UCSD-AML1 (cell line): ENCODE measurements at regions not wholly inside any gene's neighbourhood (a gene's known extent, or its start where the extent isn't known, plus 50 kb on each side); places are given as distances from the start of the nearest gene placed in this dataset.

Experiments
- DNase-seq: peaks from one replicate; lab custom pipeline; 2025; ENCODE audit not compliant: unreplicated experiment; lab: John Stamatoyannopoulos, UW

- no peak for DNase-seq
Measured at GRCh38 chr4:121526509-121526908, 145.7 kb upstream of the QRFPR start.

- DNase-seq = no peak
Measured at GRCh38 chr4:121519236-121519838, 138.5 kb upstream of the QRFPR start.

GRCh38 chr4:121517241-121517640, 136.4 kb upstream of the QRFPR start:
- no peak for DNase-seq

GRCh38 chr4:121514443-121514842, 133.6 kb upstream of the QRFPR start:
- no peak for DNase-seq

- DNase-seq = no peak
Measured at GRCh38 chr4:121510341-121510874, 129.6 kb upstream of the QRFPR start.

GRCh38 chr4:121485190-121485804, 104.5 kb upstream of the QRFPR start:
- DNase-seq = no peak

GRCh38 chr4:121484633-121485032, 103.8 kb upstream of the QRFPR start:
- peak; percentile 11 for DNase-seq

GRCh38 chr4:121479808-121480207, 99.0 kb upstream of the QRFPR start:
- no peak for DNase-seq

- DNase-seq = no peak
Measured at GRCh38 chr4:121477480-121477879, 96.7 kb upstream of the QRFPR start.

- no peak for DNase-seq
Measured at GRCh38 chr4:121477079-121477478, 96.3 kb upstream of the QRFPR start.

- no peak for DNase-seq
Measured at GRCh38 chr4:121472937-121473721, 92.3 kb upstream of the QRFPR start.

GRCh38 chr4:121464854-121465253, 84.0 kb upstream of the QRFPR start:
- DNase-seq = no peak

- DNase-seq = no peak
Measured at GRCh38 chr4:121462660-121463261, 81.9 kb upstream of the QRFPR start.

GRCh38 chr4:121459026-121459425, 78.2 kb upstream of the QRFPR start:
- no peak for DNase-seq

- no peak for DNase-seq
Measured at GRCh38 chr4:121457278-121457875, 76.6 kb upstream of the QRFPR start.

GRCh38 chr4:121455285-121455684, 74.5 kb upstream of the QRFPR start:
- DNase-seq = no peak

- no peak for DNase-seq
Measured at GRCh38 chr4:121454251-121454979, 73.6 kb upstream of the QRFPR start.

- no peak for DNase-seq
Measured at GRCh38 chr4:121451310-121451709, 70.5 kb upstream of the QRFPR start.

- no peak for DNase-seq
Measured at GRCh38 chr4:121449416-121449815, 68.6 kb upstream of the QRFPR start.

GRCh38 chr4:121448231-121448630, 67.4 kb upstream of the QRFPR start:
- no peak for DNase-seq

GRCh38 chr4:121439669-121440068, 58.9 kb upstream of the QRFPR start:
- no peak for DNase-seq
